NCI-H1105 (cell line): ENCODE measurements at regions not wholly inside any gene's neighbourhood (a gene's known extent, or its start where the extent isn't known, plus 50 kb on each side); places are given as distances from the start of the nearest gene placed in this dataset.

Experiments used
- DNase-seq: peaks from one replicate; lab custom pipeline; 2025; lab: John Stamatoyannopoulos, UW

- DNase-seq, result no peak
Measured at GRCh38 chr9:20114974-20115373, 326.1 kb upstream of the SLC24A2 start.

- DNase-seq, result no peak
Measured at GRCh38 chr9:20112205-20112783, 323.5 kb upstream of the SLC24A2 start.

GRCh38 chr9:20111173-20111843 is 322.5 kb upstream of the SLC24A2 start:
- no peak for DNase-seq

GRCh38 chr9:20095430-20096092 is 306.7 kb upstream of the SLC24A2 start:
- DNase-seq, result no peak

- DNase-seq, result no peak
Measured at GRCh38 chr9:20092561-20092960, 303.7 kb upstream of the SLC24A2 start.

- no peak for DNase-seq
Measured at GRCh38 chr9:20087481-20087880, 298.6 kb upstream of the SLC24A2 start.

GRCh38 chr9:20085842-20086241 is 297.0 kb upstream of the SLC24A2 start:
- DNase-seq, result no peak

GRCh38 chr9:20084125-20084524 is 295.3 kb upstream of the SLC24A2 start:
- DNase-seq, result no peak

GRCh38 chr9:20083390-20083789 is 294.6 kb upstream of the SLC24A2 start:
- no peak for DNase-seq

- no peak for DNase-seq
Measured at GRCh38 chr9:20082831-20083230, 294.0 kb upstream of the SLC24A2 start.

GRCh38 chr9:20082406-20082805 is 293.6 kb upstream of the SLC24A2 start:
- DNase-seq, result no peak

- no peak for DNase-seq
Measured at GRCh38 chr9:20078246-20078645, 289.4 kb upstream of the SLC24A2 start.

- no peak for DNase-seq
Measured at GRCh38 chr9:20074291-20074690, 285.5 kb upstream of the SLC24A2 start.

- DNase-seq, result no peak
Measured at GRCh38 chr9:20070336-20070735, 281.5 kb upstream of the SLC24A2 start.

GRCh38 chr9:20065796-20066700 is 277.2 kb upstream of the SLC24A2 start:
- no peak for DNase-seq

GRCh38 chr9:20065046-20065445 is 276.2 kb upstream of the SLC24A2 start:
- DNase-seq, result no peak

- DNase-seq, result no peak
Measured at GRCh38 chr9:20054734-20055133, 265.9 kb upstream of the SLC24A2 start.

GRCh38 chr9:20048985-20049384 is 260.1 kb upstream of the SLC24A2 start:
- DNase-seq, result no peak

GRCh38 chr9:20048437-20048836 is 259.6 kb upstream of the SLC24A2 start:
- DNase-seq, result no peak

GRCh38 chr9:20044686-20045085 is 255.8 kb upstream of the SLC24A2 start:
- DNase-seq, result no peak

GRCh38 chr9:20043461-20043860 is 254.6 kb upstream of the SLC24A2 start:
- DNase-seq, result no peak

GRCh38 chr9:20043035-20043434 is 254.2 kb upstream of the SLC24A2 start:
- no peak for DNase-seq
